Globus pallidus (tissue), 1 donor: ENCODE measurements at regions not wholly inside any gene's neighbourhood (a gene's known extent, or its start where the extent isn't known, plus 50 kb on each side); places are given as distances from the start of the nearest gene placed in this dataset.
"Not testable (repeated sequence)": the region's sequence is repeated elsewhere in the genome, so short reads cannot be mapped to it uniquely, and the experiment has no call there.

Source experiments
- DNase-seq: peaks from one replicate; pipeline ENCODE4 v3.0.0-alpha.2; 2015; ENCODE audit warnings: low spot score

GRCh38 chr5:136620621-136621020 lies 255.3 kb upstream of the TRPC7 start:
- no peak for DNase-seq

GRCh38 chr5:136620016-136620419 lies 254.7 kb upstream of the TRPC7 start:
- DNase-seq, result no peak

GRCh38 chr5:136619556-136619955 lies 254.2 kb upstream of the TRPC7 start:
- no peak for DNase-seq

GRCh38 chr5:136615251-136616119 lies 250.1 kb upstream of the TRPC7 start:
- no peak for DNase-seq

- DNase-seq, result no peak
Observed at GRCh38 chr5:136613230-136613629, 247.9 kb upstream of the TRPC7 start.

DNA sequence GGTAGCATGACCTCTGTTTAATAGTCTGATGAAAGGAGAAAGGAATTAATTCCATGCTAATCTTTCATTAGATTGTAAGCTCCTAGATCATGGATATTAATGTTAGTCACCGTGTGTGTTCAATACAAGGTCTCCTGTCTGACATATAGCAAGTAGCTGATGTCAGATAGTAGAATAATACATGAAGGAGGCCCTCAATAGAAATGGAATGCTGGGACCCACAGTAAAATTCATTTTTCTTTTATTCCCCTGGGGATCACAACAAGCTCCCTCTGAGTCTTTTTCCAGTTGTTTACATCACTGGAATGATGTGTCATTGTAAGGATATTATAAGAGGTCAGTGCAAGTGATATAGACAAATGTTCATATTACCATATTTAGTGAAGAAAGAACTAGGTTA lies 240.3 kb upstream of the TRPC7 start:
- DNase-seq, result no peak

DNA sequence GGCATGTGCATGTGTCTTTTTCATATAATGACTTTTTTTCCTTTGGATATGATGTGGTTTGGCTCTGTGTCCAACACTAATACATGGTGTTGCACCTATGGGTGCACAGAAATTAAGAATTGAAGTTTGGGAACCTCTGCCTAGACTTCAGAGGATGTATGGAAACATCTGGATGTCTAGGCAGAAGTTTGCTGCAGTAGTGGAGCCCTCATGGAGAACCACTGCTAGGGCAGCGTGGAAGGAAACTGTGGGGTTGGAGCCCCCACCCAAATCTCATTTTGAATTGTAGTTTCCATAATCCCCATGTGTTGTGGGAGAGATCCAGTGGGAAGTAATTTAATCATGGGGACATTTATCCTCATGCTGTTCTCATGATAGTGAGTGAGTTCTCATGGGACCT lies 235.0 kb upstream of the TRPC7 start:
- DNase-seq, result no peak

- no peak for DNase-seq
Observed at GRCh38 chr5:136598802-136599404, 233.6 kb upstream of the TRPC7 start.

DNA sequence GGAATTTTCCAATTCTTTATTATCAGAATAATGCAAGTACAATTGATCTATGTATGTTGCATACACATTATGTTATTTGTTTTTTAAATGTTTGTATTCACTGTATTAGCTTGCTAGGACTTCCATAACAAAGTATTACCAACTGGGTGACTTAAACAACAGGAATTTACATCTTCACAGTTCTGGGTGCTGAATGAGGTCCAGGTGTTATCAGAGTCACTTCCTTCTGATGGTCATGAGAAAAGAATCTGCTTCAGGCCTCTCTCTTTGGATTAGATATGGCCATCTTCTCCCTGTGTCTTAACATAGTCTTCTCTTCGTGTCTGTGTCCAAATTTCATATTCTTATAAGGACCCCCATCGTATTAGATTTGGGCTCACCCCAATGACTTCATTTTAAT lies 229.1 kb upstream of the TRPC7 start:
- DNase-seq, result no peak

GRCh38 chr5:136590581-136590980 lies 225.2 kb upstream of the TRPC7 start:
- DNase-seq, result no peak

- DNase-seq, result no peak
Observed at GRCh38 chr5:136586196-136586595, 220.9 kb upstream of the TRPC7 start.

- no peak for DNase-seq
Observed at GRCh38 chr5:136584474-136584873, 219.1 kb upstream of the TRPC7 start.

- no peak for DNase-seq
Observed at GRCh38 chr5:136579238-136579637, 213.9 kb upstream of the TRPC7 start.

GRCh38 chr5:136569875-136570274 lies 204.5 kb upstream of the TRPC7 start:
- DNase-seq, result not testable (repeated sequence)

GRCh38 chr5:136565457-136565856 lies 200.1 kb upstream of the TRPC7 start:
- DNase-seq, result not testable (repeated sequence)

DNA sequence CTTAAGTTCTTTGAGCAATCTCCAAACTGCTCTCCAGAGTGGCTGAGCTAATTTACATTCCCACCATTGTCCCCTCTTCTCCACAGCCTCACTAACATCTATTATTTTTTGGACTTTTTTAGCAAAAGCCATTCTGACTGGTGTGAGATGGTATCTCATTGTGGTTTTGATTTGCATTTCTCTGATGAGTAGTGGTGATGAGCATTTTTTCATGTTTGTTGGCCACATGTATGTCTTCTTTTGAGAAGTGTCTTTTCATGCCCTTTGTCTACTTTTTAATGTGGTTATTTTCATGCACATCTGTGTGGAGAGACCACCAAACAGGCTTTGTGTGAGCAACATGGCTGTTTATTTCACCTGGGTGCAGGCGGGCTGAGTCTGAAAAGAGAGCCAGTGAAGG lies 199.7 kb upstream of the TRPC7 start:
- not testable (repeated sequence) for DNase-seq

DNA sequence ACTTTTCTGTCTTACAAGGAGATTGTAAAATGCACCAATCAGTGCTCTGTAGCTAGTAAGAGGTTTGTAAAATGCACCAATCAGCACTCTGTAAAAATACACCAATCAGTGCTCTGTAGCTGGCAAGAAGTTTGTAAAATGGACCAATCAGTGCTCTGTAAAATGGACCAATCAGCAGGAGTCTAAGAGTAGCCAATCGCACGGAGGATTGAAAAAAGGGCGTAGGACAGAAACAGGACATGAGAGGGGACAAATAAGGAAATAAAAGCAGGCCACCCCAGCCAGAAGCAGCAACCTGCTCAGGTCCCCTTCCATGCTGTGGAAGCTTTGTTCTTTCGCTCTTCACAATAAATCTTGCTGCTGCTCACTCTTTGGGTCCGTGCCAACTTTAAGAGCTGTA lies 199.1 kb upstream of the TRPC7 start:
- DNase-seq, result not testable (repeated sequence)

DNA sequence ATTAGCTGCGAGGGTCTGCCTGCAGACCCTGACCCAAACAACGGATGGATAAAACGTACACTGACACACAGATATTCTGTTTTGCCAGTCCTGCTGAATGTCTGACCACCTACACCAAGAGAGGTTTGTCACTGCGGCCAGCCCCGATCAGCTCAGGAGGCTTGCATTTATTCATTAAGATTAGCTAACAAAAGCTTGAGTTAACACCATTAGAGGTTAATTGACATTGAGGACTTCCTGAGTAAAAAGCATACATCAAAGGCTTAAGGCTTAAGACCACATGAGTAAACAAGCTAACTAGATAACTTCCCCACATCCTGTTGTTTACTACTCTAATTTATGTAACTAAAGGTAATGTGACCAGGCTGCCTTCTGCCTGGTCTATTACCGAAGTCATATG lies 198.1 kb upstream of the TRPC7 start:
- DNase-seq, result no peak

GRCh38 chr5:136560126-136560525 lies 194.8 kb upstream of the TRPC7 start:
- no peak for DNase-seq

GRCh38 chr5:136559651-136560050 lies 194.3 kb upstream of the TRPC7 start:
- DNase-seq, result no peak

DNA sequence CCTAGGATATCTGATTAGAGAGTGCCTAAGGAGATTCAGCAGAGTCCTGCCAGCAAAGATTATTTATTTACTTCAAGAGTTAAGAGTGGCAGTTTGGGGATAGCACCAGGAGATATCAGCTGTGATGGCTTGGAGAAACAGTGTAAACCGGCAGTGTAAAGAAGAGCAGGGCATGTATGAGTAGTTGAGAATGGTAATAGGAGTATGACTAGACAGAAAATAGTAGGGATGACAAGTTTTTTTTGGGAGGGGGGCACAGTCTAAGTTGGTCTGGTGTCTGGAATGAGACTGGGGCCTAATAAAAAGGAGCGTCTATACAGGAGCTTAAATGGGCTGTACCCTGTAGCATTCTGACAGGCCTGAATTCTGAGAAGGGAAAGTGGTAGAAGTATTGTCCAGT lies 181.8 kb upstream of the TRPC7 start:
- DNase-seq, result not testable (repeated sequence)

GRCh38 chr5:136546441-136546840 lies 181.1 kb upstream of the TRPC7 start:
- not testable (repeated sequence) for DNase-seq

GRCh38 chr5:136545031-136545430 lies 179.7 kb upstream of the TRPC7 start:
- not testable (repeated sequence) for DNase-seq

- DNase-seq, result no peak
Observed at GRCh38 chr5:136538534-136538933, 173.2 kb upstream of the TRPC7 start.
